Immature natural killer cell (primary cell): ENCODE measurements at regions not wholly inside any gene's neighbourhood (a gene's known extent, or its start where the extent isn't known, plus 50 kb on each side); places are given as distances from the start of the nearest gene placed in this dataset.

Experiments used
- DNase-seq, 3 donors: peaks; one replicate each; pipeline ENCODE4 v3.0.0; 2022; ENCODE audit warnings: mixed read lengths in 1 of 3
- H3K27ac Mint-ChIP-seq, 6 donors: one replicate each; pipeline ENCODE4 v1.8.0; 2020; ENCODE audit warnings: mixed read lengths in 6 of 6, mild to moderate bottlenecking in 5 of 6, inconsistent platforms in 4 of 6, moderate library complexity in 3 of 6
- H3K27me3 Mint-ChIP-seq, 3 donors: one replicate each; pipeline ENCODE4 v1.8.0; 2020 to 2021; ENCODE audit warnings: low read depth in 3 of 3, mild to moderate bottlenecking in 3 of 3, mixed read lengths in 3 of 3, moderate library complexity in 3 of 3, inconsistent platforms in 1 of 3
- H3K36me3 Mint-ChIP-seq, 3 donors: one replicate each; pipeline ENCODE4 v1.8.0; 2020; ENCODE audit warnings: mixed read lengths in 3 of 3, inconsistent platforms in 2 of 3, mild to moderate bottlenecking in 2 of 3
- H3K4me1 Mint-ChIP-seq, 2 donors: one replicate each; pipeline ENCODE4 v1.8.0; 2020; ENCODE audit warnings: inconsistent platforms in 2 of 2, mild to moderate bottlenecking in 2 of 2, mixed read lengths in 2 of 2, moderate library complexity in 1 of 2
- H3K4me3 Mint-ChIP-seq, 5 donors: one replicate each; pipeline ENCODE4 v1.8.0; 2020; ENCODE audit warnings: mild to moderate bottlenecking in 5 of 5, mixed read lengths in 5 of 5, inconsistent platforms in 3 of 5, moderate library complexity in 3 of 5
- H3K9me3 Mint-ChIP-seq, 6 donors: one replicate each; pipeline ENCODE4 v1.8.0; 2020; ENCODE audit warnings: mild to moderate bottlenecking in 6 of 6, mixed read lengths in 6 of 6, inconsistent platforms in 4 of 6, moderate library complexity in 3 of 6

DNA sequence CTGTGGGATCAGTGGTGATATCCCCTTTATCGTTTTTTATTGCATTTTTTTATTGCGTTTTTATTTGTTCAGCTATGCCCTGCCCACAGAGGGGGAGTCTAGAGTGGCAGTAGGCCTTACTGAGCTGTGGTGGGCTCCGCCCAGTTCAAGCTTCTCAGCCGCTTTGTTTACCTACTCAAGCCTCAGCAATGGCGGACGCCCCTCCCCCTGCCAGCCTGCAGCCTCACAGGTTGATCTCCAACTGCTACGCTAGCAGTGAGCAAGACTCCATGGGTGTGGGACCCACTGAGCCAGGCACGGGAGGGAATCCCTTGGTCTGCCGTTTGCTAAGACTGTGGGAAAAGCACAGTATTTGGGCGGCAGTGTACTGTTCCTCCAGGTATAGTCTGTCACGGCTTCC, 500.6 kb upstream of the MCTP2 start:
- Mint-ChIP-seq H3K4me3 (no peak overlapping the region), H3K9me3 (peaks cover 0 to 18% (median 9%) of the 10 kb centered on the region in 6 donors), H3K27ac (no peak overlapping the region), H3K36me3 (peaks cover 0 to 4% (median 0%) of the 10 kb centered on the region in 3 donors), H3K4me1 (no peaks in the 10 kb centered on the region), H3K27me3 (peaks cover 0 to 15% (median 6%) of the 10 kb centered on the region in 3 donors)
- DNase-seq = no peak

DNA sequence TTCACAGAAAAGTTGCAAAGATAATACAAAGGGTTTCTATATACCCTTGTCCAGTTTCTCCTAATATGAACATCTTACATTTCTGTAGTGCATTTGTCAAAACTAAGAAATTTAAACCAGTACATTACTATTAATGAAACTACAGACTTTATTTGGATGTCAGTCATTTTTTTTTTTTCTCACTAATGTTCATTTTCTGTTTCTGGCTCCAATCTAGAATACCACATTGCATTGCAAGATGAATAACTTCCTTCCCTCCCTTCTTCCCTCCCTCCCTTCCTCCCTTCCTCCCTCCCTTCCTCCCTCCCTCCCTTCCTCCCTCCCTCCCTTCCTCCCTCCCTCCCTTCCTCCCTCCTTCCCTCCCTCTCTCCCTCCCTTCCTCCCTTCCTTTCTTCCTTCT, 509.2 kb upstream of the MCTP2 start:
- no peak overlapping the region for H3K27ac Mint-ChIP-seq
- H3K9me3 Mint-ChIP-seq = no peaks in the 10 kb centered on the region
- no peaks in the 10 kb centered on the region for H3K4me1 Mint-ChIP-seq
- no peaks in the 10 kb centered on the region for H3K36me3 Mint-ChIP-seq
- no peak for DNase-seq
- peaks cover 3 to 6% (median 5%) of the 10 kb centered on the region in 3 donors for H3K27me3 Mint-ChIP-seq
- H3K4me3 Mint-ChIP-seq = no peak overlapping the region

DNA sequence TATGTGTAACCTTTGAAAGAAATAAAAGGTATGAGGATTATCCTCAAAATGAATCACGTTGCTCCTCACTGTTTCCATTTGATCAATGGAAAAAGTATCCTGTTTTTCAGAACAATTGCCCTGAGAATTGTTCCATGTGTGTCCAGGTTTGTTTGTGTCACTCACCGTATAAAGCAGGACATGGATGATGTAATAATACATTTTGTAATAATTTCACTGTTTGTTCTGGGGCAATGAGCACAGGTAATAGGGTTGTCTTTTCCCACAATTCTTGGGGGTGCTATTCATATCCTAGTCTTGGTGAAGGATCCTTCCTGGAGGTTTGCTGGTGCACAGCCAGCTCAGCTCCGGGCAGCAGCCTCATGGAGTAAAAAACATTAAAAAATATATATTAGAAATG, 510.8 kb upstream of the MCTP2 start:
- Mint-ChIP-seq H3K27me3 (peaks cover 2 to 9% (median 3%) of the 10 kb centered on the region in 3 donors), H3K27ac (no peak overlapping the region), H3K9me3 (no peaks in the 10 kb centered on the region), H3K4me3 (no peak overlapping the region), H3K4me1 (no peaks in the 10 kb centered on the region), H3K36me3 (no peaks in the 10 kb centered on the region)
- DNase-seq = no peak

DNA sequence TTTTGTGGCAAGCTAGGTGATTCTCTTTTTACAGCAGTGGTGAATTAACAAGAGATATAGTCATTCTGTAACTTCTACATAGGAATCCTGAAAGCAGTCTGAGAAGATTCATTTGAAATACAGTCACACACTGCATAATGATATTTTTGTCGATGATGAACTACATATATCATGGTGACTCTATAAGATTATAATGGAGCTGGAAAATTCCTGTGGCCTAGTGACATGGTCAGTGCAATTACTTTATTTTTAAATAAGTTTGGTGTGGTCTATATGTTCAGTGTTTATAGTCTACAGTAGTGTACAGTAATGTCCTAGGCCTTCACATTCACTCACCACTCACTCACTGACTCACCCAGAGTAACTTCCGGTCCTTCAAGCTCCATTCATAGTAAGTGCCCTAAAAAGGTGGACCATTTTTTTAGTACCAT, 511.4 kb upstream of the MCTP2 start:
- H3K27ac Mint-ChIP-seq = no peak overlapping the region
- H3K9me3 Mint-ChIP-seq = no peaks in the 10 kb centered on the region

DNA sequence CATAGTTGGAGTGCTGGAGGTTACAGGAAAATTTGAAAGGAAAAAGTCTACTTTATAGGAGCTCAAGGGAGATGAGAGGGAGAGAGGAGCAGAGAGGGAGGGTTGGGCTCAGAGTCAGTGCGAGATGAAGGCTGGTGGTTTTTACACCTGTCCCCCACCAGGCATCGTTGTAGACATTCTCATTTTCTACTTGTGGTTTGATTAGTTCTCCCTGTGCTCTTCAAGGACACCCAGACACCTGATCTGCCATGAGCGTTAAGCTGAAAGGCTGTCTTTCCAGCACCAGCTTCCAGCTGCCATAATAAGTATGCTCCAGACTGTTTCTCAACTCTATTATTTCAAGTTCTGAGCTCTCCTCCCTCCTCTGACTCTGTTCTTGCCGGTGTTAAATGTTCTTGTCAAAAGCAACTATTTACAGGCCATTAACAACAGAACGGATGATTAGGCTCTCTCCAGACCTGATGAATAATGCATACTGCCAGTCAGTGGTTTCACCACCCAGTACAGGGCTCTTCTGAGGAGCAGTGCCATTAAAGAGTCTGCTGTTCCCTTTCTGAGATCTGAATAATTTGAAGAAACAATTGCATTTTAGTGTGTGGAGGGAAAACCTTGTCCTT, 514.6 kb upstream of the MCTP2 start:
- no peaks in the 10 kb centered on the region for H3K36me3 Mint-ChIP-seq
- no peak overlapping the region for H3K4me3 Mint-ChIP-seq
- peaks cover 0 to 4% (median 3%) of the 10 kb centered on the region in 3 donors for H3K27me3 Mint-ChIP-seq
- no peaks in the 10 kb centered on the region for H3K4me1 Mint-ChIP-seq
- H3K9me3 Mint-ChIP-seq = no peaks in the 10 kb centered on the region
- DNase-seq = no peak
- no peak overlapping the region for H3K27ac Mint-ChIP-seq

More for the DNA sequence above, 511.4 kb upstream of the MCTP2 start:
- H3K4me3 Mint-ChIP-seq = no peak overlapping the region
- H3K36me3 Mint-ChIP-seq = no peaks in the 10 kb centered on the region
- peaks cover 2 to 6% (median 3%) of the 10 kb centered on the region in 3 donors for H3K27me3 Mint-ChIP-seq
- no peaks in the 10 kb centered on the region for H3K4me1 Mint-ChIP-seq
- no peak for DNase-seq

DNA sequence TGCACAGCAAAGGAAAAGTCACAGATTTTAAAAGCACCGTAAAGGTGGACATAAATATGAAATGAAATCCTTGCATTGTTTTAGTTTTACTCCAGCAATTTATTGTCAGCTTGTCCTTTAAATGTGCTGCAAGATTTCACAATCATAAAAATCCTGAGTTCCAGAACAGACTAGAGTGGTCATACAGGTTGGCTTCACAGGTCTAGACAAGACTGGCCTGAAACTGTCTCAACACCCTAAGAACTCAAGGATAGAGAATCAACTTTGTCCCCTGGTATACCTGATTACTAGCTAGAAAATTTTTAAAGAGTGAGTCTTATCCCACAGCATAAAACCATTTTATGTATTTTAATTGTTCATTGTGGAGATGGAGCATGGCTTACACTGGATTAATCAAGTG, 521.7 kb upstream of the MCTP2 start:
- H3K9me3 Mint-ChIP-seq = no peaks in the 10 kb centered on the region
- no peak overlapping the region for H3K27ac Mint-ChIP-seq
- H3K4me3 Mint-ChIP-seq = no peak overlapping the region
- no peaks in the 10 kb centered on the region for H3K36me3 Mint-ChIP-seq
- H3K4me1 Mint-ChIP-seq = no peaks in the 10 kb centered on the region
- H3K27me3 Mint-ChIP-seq = peaks cover 0 to 5% (median 2%) of the 10 kb centered on the region in 3 donors
- no peak for DNase-seq

DNA sequence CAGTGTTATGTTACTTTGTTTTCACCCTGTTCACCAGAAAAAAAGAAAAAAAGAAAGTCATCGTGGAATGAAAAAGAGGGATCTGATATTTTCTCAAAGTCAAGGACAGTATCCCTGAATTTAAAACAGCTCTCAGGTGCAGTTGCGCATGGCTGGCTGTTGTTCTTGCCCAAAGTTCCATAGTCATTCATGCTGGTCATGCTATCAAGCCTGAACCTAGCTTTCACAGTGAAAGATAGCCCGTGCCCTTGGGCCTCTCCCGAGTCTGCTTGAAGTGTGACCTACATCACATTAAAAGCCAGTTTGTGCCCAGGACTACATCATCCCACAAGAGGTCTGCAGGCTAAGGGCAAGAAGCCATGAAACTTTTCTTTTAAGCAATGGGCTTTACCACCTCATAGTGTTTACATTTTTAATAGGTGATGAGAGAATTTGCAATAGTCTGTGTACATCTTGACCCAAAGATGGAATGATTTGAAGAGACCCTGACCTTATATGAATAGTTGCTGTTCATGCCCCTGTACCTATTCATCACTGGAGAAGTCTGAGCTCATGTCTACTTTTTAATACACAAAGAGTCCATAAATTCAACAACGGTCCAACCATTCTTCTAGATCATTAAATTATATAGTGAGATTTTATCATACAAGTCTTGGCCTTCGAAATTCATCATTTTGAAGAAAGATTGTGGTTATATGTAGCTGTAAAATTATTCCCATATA, 522.5 kb upstream of the MCTP2 start:
- DNase-seq = no peak
- Mint-ChIP-seq H3K9me3 (no peaks in the 10 kb centered on the region), H3K36me3 (no peaks in the 10 kb centered on the region), H3K4me1 (no peaks in the 10 kb centered on the region), H3K27me3 (peaks cover 0 to 3% (median 2%) of the 10 kb centered on the region in 3 donors), H3K4me3 (no peak overlapping the region), H3K27ac (no peak overlapping the region)

DNA sequence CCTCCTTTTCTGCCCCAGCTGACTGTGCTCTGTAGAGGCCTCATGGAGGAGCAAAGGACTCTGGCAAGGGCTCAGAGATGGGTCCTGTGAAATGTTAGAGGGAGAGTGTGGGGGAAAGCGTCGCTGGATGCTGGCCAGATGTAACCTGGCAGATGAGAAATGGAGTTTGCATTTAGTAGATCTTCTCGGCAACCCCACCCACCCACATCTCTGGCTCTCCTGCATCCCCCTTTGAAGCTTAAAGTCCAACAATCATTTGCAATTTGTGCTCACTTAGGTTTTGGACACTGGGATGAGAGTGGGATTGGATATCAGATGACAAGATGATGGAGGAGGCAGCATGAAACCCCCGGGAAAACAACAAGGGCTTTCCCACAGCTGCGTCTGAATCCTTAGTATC, 523.6 kb upstream of the MCTP2 start:
- H3K4me1 Mint-ChIP-seq = no peaks in the 10 kb centered on the region
- no peak overlapping the region for H3K4me3 Mint-ChIP-seq
- peaks cover 0 to 6% (median 2%) of the 10 kb centered on the region in 3 donors for H3K27me3 Mint-ChIP-seq
- DNase-seq = no peak
- H3K36me3 Mint-ChIP-seq = no peaks in the 10 kb centered on the region
- no peaks in the 10 kb centered on the region for H3K9me3 Mint-ChIP-seq
- H3K27ac Mint-ChIP-seq = no peak overlapping the region

DNA sequence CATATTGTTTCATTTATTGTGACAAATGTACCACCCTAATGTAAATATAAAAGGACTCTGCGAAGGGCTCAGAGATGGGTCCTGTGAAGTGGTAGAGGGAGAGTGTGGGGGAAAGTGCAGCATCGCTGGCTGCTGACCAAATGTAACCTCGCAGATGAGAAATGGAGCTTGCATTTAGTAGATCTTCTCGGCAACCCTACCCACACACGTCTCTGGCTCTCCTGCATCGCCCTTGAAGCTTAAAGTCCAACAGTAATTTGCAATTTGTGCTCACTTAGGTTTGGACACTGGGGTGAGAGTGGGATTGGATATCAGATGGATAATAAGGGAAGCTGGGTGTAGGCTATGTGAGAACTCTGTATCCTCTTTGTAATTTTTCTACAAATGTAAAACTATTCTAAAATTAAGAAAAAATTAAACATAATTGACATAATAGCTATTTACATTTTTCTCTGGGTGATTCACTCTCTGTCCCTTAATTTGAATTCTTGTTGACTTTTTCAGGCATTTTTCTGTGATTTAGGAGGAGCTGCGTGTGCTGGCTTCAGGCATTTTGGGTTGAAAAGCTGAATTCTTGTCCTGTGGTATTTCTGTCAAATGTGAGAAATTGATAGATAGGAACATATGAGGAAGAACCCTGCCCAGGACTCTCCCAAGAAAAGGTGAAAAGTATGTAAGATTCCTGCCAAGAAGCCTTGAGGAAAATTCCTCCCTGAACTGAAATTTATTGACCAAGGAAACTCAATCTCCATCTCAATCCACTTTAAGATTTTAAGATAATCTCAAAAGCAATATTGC, 524.7 kb upstream of the MCTP2 start:
- Mint-ChIP-seq H3K36me3 (no peaks in the 10 kb centered on the region), H3K9me3 (no peaks in the 10 kb centered on the region), H3K4me3 (no peak overlapping the region), H3K27ac (no peak overlapping the region), H3K27me3 (peaks cover 0 to 6% (median 2%) of the 10 kb centered on the region in 3 donors), H3K4me1 (no peaks in the 10 kb centered on the region)
- no peak for DNase-seq

DNA sequence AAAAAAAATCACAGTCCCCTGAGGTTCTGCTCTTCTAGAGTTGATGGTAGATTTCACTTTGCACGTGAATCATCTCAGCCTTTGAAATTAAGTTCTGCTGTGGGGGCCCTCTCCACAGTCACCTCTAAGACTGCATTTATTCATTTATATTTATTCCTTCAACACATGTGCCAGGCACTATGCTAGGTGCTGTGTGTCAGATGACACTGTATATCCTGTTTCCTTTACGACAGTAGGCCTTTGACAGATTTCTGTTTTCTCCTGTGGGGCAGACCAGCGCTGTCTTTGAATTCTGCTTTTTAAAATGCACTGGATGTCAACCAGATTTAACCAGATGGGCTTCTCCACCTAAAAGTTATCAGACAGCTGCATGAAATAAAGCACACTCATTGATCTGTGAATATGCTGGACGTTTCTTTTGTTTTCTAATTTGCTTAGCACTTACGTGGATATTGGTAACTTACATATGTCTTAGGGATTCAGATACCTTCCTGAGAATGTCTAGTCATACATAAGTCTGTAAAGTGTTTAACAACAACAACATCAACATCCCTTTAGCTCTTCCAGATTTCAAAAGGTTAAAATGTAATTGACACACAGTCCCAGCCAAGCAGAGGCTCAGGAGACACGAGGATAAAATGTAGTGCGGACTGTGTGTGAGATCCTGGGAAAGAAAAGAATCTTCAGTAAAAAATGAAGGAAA, 525.5 kb upstream of the MCTP2 start:
- DNase-seq = no peak
- Mint-ChIP-seq H3K36me3 (no peaks in the 10 kb centered on the region), H3K4me1 (no peaks in the 10 kb centered on the region), H3K27ac (no peak overlapping the region), H3K9me3 (no peaks in the 10 kb centered on the region), H3K4me3 (no peak overlapping the region), H3K27me3 (peaks cover 0 to 6% (median 2%) of the 10 kb centered on the region in 3 donors)

DNA sequence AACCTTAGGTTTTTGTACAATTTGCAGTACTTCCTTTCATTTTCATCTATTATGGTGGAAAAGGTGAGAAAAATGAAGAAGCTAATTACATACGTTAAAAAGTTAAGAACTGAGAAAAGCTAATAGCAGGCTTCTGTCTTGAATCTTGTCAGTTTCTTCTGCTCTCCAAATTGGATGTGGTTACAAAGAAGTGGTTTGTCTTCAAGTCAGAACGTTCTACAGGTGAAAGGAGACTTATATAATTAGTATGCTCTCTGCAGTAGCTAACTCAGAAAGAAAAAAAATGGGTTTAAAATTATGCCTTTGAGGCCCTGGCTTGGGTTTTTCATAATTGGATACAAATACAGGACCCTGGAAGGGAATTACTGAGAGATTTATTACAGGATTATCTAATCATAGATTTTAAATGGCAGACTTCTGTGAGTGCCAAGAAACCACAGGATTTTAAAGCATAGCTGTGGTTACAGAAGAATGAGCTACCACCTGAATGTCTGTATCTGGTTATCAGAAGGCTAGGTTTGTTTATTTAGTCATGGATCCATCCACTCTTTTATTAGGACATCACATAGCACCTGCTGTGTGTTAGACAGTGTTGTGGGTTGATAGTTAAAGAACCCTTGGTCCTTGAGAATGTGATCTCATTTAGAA, 528.1 kb upstream of the MCTP2 start:
- DNase-seq = no peak
- no peaks in the 10 kb centered on the region for H3K36me3 Mint-ChIP-seq
- H3K27me3 Mint-ChIP-seq = peaks cover 0 to 8% (median 0%) of the 10 kb centered on the region in 3 donors
- H3K27ac Mint-ChIP-seq = no peak overlapping the region
- no peaks in the 10 kb centered on the region for H3K4me1 Mint-ChIP-seq
- H3K4me3 Mint-ChIP-seq = no peak overlapping the region
- H3K9me3 Mint-ChIP-seq = peaks cover 0 to 6% (median 2%) of the 10 kb centered on the region in 6 donors

DNA sequence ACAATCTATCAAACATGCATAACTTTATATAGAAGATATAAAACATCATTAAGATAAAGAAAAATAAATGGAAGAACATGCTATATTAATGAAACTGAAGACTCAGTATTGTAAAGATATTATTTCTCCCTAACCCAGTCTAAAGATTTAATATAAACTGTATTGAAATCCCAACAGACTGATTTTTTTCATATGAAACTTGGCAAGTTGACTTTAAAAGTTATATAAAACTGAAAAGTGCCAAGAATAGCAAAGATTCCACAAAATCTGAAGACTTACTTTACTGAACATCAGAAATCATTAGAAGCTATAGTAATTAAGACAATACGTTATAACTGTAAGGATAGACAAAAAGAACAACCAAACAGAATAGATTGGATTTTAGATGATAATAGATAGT, 531.3 kb upstream of the MCTP2 start:
- Mint-ChIP-seq H3K4me3 (no peak overlapping the region), H3K27me3 (peaks cover 1 to 8% (median 7%) of the 10 kb centered on the region in 3 donors), H3K36me3 (peaks cover 0 to 9% (median 0%) of the 10 kb centered on the region in 3 donors), H3K9me3 (peaks cover 0 to 12% (median 8%) of the 10 kb centered on the region in 6 donors), H3K4me1 (no peaks in the 10 kb centered on the region), H3K27ac (no peak overlapping the region)
- no peak for DNase-seq

DNA sequence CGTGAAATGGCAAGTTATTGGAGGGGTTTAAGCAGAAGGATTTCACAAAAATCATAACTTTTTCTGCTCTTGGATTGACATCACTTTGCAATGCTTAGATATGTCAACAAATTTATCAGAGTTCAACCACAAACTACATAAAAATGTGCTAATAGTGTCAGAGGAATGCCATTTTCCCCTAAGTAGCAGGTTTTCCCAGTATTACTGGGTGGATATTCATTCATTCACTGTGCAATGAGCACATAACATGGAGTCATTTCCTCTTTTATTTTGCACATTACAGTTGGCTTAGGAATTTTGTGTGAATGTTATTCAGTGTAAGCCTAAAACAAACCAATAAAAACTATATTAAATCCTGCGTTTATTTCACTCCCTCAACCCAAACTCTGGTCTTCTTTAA, 537.3 kb upstream of the MCTP2 start:
- no peak overlapping the region for H3K27ac Mint-ChIP-seq
- H3K36me3 Mint-ChIP-seq = peaks cover 0 to 9% (median 0%) of the 10 kb centered on the region in 3 donors
- H3K9me3 Mint-ChIP-seq = peaks cover 0 to 11% (median 9%) of the 10 kb centered on the region in 6 donors
- no peak for DNase-seq
- H3K4me3 Mint-ChIP-seq = no peak overlapping the region
- H3K27me3 Mint-ChIP-seq = peaks cover 4 to 11% (median 5%) of the 10 kb centered on the region in 3 donors
- H3K4me1 Mint-ChIP-seq = no peaks in the 10 kb centered on the region
